HS-27A (cell line): ENCODE measurements at regions not wholly inside any gene's neighbourhood (a gene's known extent, or its start where the extent isn't known, plus 50 kb on each side); places are given as distances from the start of the nearest gene placed in this dataset.
A peak's percentile ranks its signal among the peaks of the same experiment; 100 is the strongest.
"Not testable (repeated sequence)": the region's sequence is repeated elsewhere in the genome, so short reads cannot be mapped to it uniquely, and the experiment has no call there.

Experiments
- DNase-seq: peaks from one replicate; pipeline ENCODE4 v3.0.0-alpha.2; 2012; ENCODE audit warnings: low read depth, missing footprints

DNA sequence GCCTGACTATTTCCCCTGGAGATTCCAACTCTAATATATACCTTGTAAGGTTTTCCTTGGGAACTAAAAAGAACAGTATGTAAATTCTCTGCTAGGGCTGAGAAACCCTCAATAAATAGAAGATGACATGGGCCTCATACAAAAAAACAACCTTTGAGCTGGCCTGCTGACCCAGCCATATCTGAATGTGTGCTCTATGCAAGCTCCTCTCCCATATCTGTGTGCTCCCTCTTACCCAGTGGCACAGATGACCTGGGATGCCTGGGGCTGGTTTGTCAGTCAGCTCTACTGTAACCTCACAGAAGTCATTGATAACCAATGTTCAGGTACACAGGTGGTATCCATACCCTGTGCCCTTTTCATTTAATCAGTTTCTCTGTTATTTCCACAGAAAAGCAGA lies 329.2 kb downstream of the SEC16B start:
- no peak for DNase-seq

DNA sequence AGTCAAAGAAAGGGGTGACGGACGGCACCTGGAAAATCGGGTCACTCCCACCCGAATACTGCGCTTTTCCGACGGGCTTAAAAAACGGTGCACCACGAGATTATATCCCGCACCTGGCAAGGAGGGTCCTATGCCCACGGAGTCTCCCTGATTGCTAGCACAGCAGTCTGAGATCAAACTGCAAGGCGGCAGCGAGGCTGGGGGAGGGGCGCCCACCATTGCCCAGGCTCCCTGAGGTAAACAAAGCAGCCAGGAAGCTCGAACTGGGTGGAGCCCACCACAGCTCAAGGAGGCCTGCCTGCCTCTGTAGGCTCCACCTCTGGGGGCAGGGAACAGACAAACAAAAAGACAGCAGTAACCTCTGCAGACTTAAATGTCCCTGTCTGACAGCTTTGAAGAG lies 335.7 kb downstream of the SEC16B start:
- not testable (repeated sequence) for DNase-seq

DNA sequence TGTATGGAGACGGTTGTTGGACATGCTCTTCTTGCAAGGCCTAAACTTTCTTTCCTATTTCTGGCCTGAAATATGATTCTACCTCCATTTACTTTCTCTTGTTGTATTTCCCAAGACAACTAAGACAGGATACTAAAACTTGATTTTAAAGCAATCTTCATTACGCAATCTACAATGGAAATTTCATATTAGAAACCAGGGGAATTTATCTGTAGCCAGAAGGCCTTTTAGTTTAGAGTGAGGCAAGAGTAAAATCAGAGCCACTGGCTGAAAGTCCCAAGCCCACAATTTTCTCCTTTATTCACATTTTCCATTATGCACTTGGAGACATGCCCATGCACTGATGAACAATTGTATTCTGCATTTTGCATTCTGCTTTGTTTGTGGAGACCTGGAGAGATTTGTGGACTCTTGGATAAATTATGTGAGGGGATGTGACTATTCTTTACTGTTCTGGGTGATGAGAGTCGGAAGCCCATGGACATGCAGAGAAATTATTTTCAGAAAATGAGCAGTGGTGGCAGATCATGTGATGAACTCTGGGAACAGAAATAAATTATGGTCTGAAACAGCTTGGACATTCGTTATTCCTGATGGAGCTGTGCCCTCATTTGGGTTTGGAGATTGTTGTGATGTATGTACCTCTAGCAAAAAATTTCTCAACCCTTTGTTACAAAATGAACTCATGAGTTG lies 336.8 kb downstream of the SEC16B start:
- no peak for DNase-seq

GRCh38 chr1:177631770-177632169 lies 338.1 kb downstream of the SEC16B start:
- DNase-seq: no peak

DNA sequence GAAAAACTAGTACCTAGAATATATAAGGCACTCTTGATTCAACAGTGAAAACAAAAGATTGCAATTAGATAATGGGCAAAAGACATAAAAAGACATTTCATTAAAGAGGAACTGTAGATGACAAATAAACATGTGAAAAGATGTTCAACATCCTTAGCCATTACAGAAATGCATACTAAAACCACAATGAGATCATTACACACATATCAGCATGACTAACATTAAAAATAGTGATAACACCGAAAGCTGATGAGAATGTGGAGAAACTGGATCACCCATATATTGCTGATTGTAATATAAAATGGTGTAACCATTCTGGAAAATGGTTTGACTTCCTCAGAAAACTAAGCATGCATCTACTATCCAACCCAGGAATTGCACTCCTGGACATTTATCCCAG lies 340.3 kb downstream of the SEC16B start:
- no peak for DNase-seq

- no peak for DNase-seq
Observed at GRCh38 chr1:177627148-177627910, 342.5 kb downstream of the SEC16B start.

DNA sequence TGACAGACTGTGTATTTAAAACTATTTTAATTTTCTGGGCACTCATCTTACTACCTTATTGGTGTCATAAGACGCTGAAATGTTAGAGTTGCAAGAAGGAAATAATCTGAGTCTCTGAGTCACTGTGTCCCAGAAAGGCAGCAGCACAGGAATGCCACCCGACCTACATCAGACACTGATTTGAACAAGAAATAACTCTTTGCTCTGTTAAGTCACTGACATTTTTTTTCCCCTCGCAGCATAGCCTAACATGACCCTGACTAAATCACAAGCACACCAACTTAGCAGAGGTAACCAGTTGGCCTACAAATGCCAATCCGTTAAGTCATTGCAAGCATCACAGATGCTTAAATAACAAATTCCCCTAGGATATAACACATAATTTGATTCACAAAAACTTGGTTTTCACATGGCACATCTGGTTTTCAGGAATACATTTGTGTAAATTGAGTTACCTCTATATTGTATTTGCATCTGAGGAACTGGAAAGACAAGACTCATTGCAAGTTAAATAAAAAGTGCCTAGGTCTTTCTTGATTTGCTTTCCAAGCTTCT lies 349.1 kb downstream of the SEC16B start:
- DNase-seq: no peak

GRCh38 chr1:177615251-177615650 lies 354.6 kb downstream of the SEC16B start:
- no peak for DNase-seq

- no peak for DNase-seq
Observed at GRCh38 chr1:177611402-177611801, 358.5 kb downstream of the SEC16B start.

DNA sequence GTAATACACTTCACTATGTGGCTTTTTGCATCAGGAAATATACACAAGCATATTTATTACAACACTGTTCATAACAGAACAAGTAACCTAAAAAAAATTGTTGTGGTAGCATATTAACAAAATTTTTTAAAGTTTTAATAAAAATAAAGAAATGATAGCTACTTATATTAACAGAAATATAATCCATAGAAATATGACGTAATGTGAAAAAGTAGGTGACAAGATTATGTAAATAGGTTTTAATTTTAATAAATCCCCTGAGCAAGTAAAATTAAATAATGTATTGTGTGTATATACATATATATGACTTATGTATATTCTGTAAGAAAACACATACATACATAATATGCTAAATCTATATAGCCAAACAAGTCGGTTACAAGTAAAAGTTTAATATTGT lies 359.9 kb downstream of the SEC16B start:
- no peak for DNase-seq

DNA sequence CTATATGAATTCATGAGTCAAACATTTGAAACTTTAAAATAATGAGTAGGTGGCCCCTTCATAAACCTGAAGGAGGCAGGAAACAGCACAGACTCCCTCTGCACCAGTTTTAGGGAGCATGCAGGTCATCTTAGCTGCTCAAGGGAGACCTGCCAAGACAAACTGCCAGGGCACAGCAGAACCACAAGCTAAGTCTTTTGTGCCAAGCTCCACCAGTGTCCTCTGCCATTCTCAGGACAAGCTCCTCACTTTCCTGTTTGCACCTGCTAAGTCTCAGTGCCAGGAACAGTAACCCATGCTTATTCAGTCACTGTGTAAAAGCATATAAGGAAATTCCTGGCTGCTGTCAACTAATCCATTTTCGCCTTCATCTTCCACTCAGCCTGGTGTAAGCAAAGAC lies 368.9 kb downstream of the SEC16B start:
- no peak for DNase-seq

DNA sequence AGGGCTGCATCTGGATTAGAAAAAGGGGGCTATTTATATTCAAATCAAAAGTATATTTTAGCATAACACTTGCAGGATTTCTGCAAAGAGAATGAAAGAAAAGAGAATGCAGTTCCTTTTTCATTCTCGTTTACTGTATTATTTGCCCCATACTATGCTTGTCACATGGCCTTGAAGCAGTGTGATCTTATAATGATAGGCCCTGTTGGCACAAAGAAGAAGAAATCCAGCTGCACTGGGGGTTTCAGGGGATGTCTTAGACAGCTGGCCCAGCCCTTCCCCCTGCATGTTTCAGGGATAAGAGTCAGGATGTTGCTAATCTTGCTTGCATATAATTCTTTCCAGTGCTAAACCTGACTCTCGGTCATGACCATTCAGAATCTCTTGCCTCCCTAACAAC lies 369.5 kb downstream of the SEC16B start:
- DNase-seq: no peak

DNA sequence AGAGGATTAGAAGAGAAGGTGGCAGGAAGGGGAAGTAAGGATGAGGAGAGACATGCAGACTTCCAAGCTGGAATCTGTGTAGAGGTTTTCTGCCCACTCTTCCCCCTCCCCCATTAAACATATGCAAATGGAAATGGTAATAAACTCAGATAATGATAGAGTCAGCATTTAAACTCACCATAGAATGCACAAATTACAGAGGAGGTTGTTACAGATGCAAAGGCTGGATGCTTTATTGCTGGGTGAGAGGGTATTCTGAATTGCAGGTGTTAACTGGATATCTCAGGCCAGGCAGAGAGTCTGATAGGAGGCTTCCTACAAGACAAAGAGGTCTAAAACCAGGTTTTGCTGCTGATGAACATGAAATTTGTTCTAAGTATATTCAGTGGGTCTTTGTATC lies 372.5 kb downstream of the SEC16B start:
- no peak for DNase-seq

GRCh38 chr1:177596485-177596884 lies 373.4 kb downstream of the SEC16B start:
- no peak for DNase-seq

DNA sequence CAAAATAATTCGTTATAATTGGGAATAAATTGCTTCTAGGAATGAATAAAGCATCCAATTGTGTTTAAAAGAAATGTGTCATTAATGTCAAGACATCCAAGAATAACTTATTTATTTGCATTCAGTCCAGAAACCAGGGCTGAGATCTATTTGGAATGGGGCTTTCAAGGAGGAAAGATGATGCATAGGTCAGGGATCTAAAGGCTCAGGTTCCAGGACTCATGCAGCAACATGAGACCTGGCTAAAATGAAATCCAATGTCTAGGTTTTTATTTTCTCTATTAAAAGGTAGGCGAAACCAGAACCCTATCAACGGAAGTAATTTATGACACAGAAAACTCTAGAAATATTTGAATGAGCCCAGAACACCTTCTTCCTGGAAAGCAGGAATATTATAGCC lies 376.8 kb downstream of the SEC16B start:
- no peak for DNase-seq

- DNase-seq: no peak
Observed at GRCh38 chr1:177592624-177593023, 377.2 kb downstream of the SEC16B start.

DNA sequence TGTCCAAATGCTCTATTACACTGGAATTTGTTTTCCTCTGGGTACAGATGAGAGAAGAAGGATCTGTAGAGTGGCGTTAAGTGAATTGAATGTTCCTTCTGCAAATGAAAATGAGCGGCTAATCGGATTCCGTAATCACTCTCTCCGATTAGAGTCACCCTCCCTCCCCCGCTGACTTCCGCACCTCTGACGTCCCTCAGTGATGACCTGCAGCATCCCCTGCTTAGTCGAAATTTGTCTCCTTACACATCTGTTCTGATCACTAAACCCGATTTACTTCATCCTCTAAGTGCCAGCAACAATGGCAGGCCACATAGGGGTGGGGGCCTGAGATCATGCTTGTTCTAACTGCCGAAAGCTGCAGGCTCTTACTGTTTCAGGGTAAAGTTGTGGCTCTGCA lies 378.7 kb downstream of the SEC16B start:
- no peak for DNase-seq

DNA sequence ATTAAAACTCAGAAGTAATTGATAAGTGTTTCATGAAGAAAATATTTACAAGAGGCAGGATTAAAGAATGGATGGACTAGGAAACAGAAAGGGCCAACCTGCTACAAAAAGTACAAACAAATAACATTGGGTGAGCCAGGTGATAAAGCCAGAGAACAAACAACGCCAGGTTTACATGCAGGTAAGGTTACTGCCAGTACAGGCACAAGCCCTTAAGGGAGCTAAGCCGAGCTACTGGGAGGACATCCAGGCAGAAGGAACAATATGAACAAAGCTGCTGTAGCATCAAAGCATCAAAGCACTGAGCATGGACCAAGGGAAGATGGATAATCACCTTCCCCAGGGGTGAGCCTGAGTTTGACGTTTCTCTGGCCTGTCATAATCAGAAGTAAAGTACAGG lies 380.7 kb downstream of the SEC16B start:
- DNase-seq: no peak

GRCh38 chr1:177586429-177586828 lies 383.4 kb downstream of the SEC16B start:
- DNase-seq: peak; percentile 5

DNA sequence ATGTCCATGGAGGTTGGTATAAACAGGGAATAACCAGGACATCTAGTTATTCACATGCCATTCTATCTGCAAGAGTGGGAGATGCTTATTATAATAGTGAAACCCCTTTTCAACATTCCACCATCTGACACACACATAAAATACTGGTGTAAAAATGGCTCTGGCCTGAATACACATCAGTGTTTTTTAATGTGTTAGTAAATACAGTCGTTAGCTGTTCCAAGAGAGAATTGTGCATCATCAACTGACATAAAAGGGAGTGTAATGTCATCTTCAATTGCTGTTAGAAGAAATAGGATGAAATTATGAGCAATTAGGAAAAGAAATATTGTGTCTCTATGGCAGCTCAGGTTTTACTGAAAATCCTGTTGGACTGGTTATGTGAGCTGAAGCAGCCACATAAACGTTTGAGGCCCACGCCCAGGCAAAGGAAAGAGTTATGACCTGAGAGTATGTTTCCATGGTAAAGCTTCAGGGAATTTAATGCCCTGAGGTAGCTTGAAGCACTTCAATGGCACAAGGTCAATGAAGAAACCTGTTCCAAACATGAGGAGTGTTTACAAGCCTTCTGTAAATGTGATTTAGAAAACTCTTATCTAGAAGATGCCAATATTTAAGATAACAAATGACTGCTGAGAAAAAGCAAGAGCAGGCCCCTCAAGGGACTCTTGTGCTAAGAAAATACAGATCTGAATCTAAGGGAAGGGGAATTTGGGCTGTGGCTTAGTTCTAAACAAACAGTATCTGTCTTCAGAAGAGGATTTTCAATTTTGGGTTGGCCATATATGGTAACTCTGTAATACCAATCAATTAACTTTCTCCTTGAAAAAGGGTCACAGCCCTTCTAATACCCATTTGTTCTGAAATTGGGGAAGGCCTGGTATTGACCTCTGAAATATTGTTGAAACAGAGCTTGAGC lies 384.3 kb downstream of the SEC16B start:
- DNase-seq: no peak

DNA sequence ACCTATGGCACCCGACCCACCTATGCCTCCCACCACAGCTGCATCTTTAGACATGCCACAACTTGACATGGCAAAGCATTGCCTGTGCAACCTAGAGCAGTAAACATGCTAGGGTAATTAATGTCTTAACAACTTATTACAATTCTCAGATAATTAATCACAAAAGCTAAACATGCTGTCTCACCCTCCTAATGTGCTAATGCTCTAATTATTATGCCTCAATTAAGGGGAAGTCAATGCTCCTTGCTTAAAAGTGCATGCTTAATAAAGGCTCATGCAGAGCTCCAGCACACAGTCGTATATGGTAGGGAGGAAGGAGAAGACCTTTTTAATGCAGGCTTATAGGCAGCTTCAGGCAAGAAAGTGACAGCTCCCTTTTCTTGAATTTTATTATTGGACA lies 396.0 kb downstream of the SEC16B start:
- DNase-seq: no peak

- no peak for DNase-seq
Observed at GRCh38 chr1:177571485-177572076, 398.3 kb downstream of the SEC16B start.
